Ascending aorta (tissue), 2 donors: ENCODE measurements at regions not wholly inside any gene's neighbourhood (a gene's known extent, or its start where the extent isn't known, plus 50 kb on each side); places are given as distances from the start of the nearest gene placed in this dataset.

Experiments
- DNase-seq, 2 donors: peaks; one replicate each; pipeline ENCODE4 v3.0.0-alpha.2; 2019; ENCODE audit warnings: low spot score in 2 of 2
- H3K27ac ChIP-seq, 2 donors: fragments of 200-600 bp; sonication (generic); one replicate each; pipeline ENCODE4 v1.5.1; 2016 to 2017; ENCODE audit warnings: mild to moderate bottlenecking in 1 of 2
- H3K27me3 ChIP-seq: fragments of 200-600 bp; sonication (generic); one replicate; pipeline ENCODE4 v1.5.1; 2017
- H3K36me3 ChIP-seq, 2 donors: fragments of 200-600 bp; sonication (generic); one replicate each; pipeline ENCODE4 v1.5.1; 2016
- H3K4me1 ChIP-seq, 2 donors: fragments of 200-600 bp; sonication (generic); one replicate each; pipeline ENCODE4 v1.5.1; 2016 to 2017; ENCODE audit warnings: mild to moderate bottlenecking in 1 of 2
- H3K4me3 ChIP-seq, 2 donors: fragments of 200-600 bp; sonication (generic); one replicate each; pipeline ENCODE4 v1.5.1; 2016 to 2017; ENCODE audit warnings: mild to moderate bottlenecking in 1 of 2
- H3K9me3 ChIP-seq, 2 donors: fragments of 200-600 bp; sonication (generic); one replicate each; pipeline ENCODE4 v1.5.1; 2016
- CTCF ChIP-seq, 3 experiments: fragments of 200-600 bp in 2 of 3; fragments of 450-650 bp in 1 of 3; sonication (generic) in 2 of 3; IDR thresholded peaks; one replicate each; pipeline ENCODE4 v1.5.1; 2016 to 2019; ENCODE audit warnings: antibody characterized with exemption in 3 of 3, mild to moderate bottlenecking in 1 of 3, moderate library complexity in 1 of 3
- intact Hi-C: fragments of 100-400 bp; cut with DNase I; formaldehyde crosslinking; loops from one replicate; pipeline ENCODE4 v1.15.1; 2023

- no peak overlapping the region for H3K4me3 ChIP-seq
- no peak for DNase-seq
- no peaks in the 10 kb centered on the region for H3K4me1 ChIP-seq
- no peak overlapping the region for H3K27ac ChIP-seq
- no peaks in the 10 kb centered on the region for H3K36me3 ChIP-seq
- intact Hi-C loops, result no loop called here
- TF ChIP-seq CTCF (IDR thresholded peaks at IDR 0.05), result no peak
- no peaks in the 10 kb centered on the region for H3K27me3 ChIP-seq
- H3K9me3 ChIP-seq, result no peaks in the 10 kb centered on the region
Measured at GRCh38 chr2:184030245-184030644, 568.1 kb upstream of the ZNF804A start.

- H3K9me3 ChIP-seq, result no peaks in the 10 kb centered on the region
- no peaks in the 10 kb centered on the region for H3K4me1 ChIP-seq
- TF ChIP-seq CTCF (IDR thresholded peaks at IDR 0.05), result no peak
- no peak overlapping the region for H3K27ac ChIP-seq
- intact Hi-C loops, result no loop called here
- no peak for DNase-seq
- H3K36me3 ChIP-seq, result no peaks in the 10 kb centered on the region
- no peaks in the 10 kb centered on the region for H3K27me3 ChIP-seq
- H3K4me3 ChIP-seq, result no peak overlapping the region
Measured at GRCh38 chr2:184030989-184031388, 567.3 kb upstream of the ZNF804A start.

- no peak overlapping the region for H3K27ac ChIP-seq
- no peaks in the 10 kb centered on the region for H3K9me3 ChIP-seq
- H3K36me3 ChIP-seq, result no peaks in the 10 kb centered on the region
- DNase-seq, result no peak
- TF ChIP-seq CTCF (IDR thresholded peaks at IDR 0.05), result no peak
- H3K4me3 ChIP-seq, result no peak overlapping the region
- no peaks in the 10 kb centered on the region for H3K27me3 ChIP-seq
- no peaks in the 10 kb centered on the region for H3K4me1 ChIP-seq
- intact Hi-C loops, result no loop called here
Measured at GRCh38 chr2:184031402-184032147, 566.8 kb upstream of the ZNF804A start.

- TF ChIP-seq CTCF (IDR thresholded peaks at IDR 0.05), result no peak
- intact Hi-C loops, result no loop called here
Measured at GRCh38 chr2:184032983-184033382, 565.3 kb upstream of the ZNF804A start.

GRCh38 chr2:184037273-184037672 is 561.1 kb upstream of the ZNF804A start:
- Histone ChIP-seq H3K27ac (no peak overlapping the region), H3K4me3 (no peak overlapping the region), H3K9me3 (no peaks in the 10 kb centered on the region), H3K27me3 (no peaks in the 10 kb centered on the region), H3K4me1 (no peaks in the 10 kb centered on the region), H3K36me3 (no peaks in the 10 kb centered on the region)
- intact Hi-C loops, result no loop called here
- no peak for DNase-seq
- TF ChIP-seq CTCF (IDR thresholded peaks at IDR 0.05), result no peak

More at GRCh38 chr2:184032983-184033382, 565.3 kb upstream of the ZNF804A start:
- no peak overlapping the region for H3K27ac ChIP-seq
- H3K9me3 ChIP-seq, result no peaks in the 10 kb centered on the region
- no peaks in the 10 kb centered on the region for H3K36me3 ChIP-seq
- no peak for DNase-seq
- H3K27me3 ChIP-seq, result no peaks in the 10 kb centered on the region
- H3K4me3 ChIP-seq, result no peak overlapping the region
- H3K4me1 ChIP-seq, result no peaks in the 10 kb centered on the region

GRCh38 chr2:184039493-184039892 is 558.8 kb upstream of the ZNF804A start:
- no peaks in the 10 kb centered on the region for H3K27me3 ChIP-seq
- no peak overlapping the region for H3K27ac ChIP-seq
- no peaks in the 10 kb centered on the region for H3K9me3 ChIP-seq
- no peak for DNase-seq
- TF ChIP-seq CTCF (IDR thresholded peaks at IDR 0.05), result no peak
- H3K4me1 ChIP-seq, result no peaks in the 10 kb centered on the region
- no peaks in the 10 kb centered on the region for H3K36me3 ChIP-seq
- no peak overlapping the region for H3K4me3 ChIP-seq
- intact Hi-C loops, result no loop called here
